ENCODE measurements at regions not wholly inside any gene's neighbourhood (a gene's known extent, or its start where the extent isn't known, plus 50 kb on each side); places are given as distances from the start of the nearest gene placed in this dataset.
"Not testable (repeated sequence)": the region's sequence is repeated elsewhere in the genome, so short reads cannot be mapped to it uniquely, and the experiment has no call there.

DNA sequence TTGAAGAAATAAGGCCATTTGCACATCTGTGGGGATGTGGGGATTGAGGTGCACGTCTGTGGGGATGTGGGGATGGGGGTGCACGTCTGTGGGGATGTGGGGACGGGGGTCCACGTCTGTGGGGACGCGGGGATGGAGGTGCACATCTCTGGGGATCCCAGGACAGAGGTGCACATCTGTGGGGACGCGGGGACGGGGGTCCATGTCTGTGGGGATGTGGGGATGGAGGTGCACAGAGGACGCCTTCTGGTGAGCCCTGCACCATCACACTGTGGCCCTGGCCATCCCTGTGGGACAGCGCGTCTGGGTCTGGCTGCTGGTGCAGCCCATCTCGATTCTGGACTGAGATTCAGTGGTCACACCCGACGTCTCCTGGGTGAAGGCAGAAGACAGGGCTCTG, 161.4 kb downstream of the LAT start:
- H3K4me1 Mint-ChIP-seq (ENCODE audit: low read depth): no peaks in the 10 kb centered on the region
- no peaks in the 10 kb centered on the region for H3K9me3 Mint-ChIP-seq

DNA sequence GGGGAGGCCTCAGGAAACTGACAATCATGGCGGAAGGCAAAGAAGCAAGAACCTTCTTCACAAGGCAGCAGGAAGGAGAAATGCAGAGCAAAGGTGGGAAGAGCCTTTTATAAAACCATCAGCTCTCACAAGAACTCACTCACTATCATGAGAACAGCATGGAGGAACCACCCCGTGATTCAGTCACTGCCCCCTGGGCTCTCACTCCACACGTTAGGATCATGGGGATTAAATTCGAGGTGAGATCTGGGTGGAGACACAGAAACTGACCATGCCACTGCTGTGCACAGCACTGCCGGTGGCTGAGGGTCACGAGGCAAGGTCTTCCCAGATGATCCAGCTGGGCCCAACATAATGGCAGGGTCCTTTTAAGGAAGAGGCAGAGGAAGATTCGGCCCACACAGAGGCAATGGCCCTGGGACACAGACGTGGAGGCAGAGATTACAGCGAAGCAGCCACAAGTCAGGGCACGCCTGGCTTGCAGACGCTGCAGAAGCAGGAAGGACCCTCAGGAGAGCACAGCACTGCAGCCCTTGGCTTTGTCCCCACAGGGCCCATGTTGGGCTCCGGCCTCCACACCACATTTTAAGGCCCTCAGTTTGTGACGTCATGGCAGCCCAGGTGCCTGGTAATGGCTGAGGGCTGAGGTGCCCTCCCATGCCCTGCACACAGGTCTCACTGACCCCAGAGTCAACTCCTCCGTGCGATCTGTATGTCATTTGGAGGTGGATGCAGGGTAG, 160.8 kb downstream of the LAT start:
- H3K36me3 Mint-ChIP-seq (ENCODE audit: low read depth); DNase-seq; H3K4me3 Mint-ChIP-seq; H3K27ac Mint-ChIP-seq; H3K4me1 Mint-ChIP-seq (ENCODE audit: low read depth); H3K9me3 Mint-ChIP-seq: not testable (repeated sequence)
- H3K27me3 Mint-ChIP-seq (ENCODE audit: insufficient read depth): peaks cover 11% of the 10 kb centered on the region

More for the DNA sequence above, 161.4 kb downstream of the LAT start:
- TF ChIP-seq CTCF (IDR thresholded peaks at IDR 0.05): no peak
- Mint-ChIP-seq H3K27me3 (ENCODE audit: insufficient read depth) (peaks cover 14% of the 10 kb centered on the region), H3K4me3 (no peak overlapping the region), H3K36me3 (ENCODE audit: low read depth) (no peaks in the 10 kb centered on the region), H3K27ac (no peak overlapping the region)
- DNase-seq: no peak

DNA sequence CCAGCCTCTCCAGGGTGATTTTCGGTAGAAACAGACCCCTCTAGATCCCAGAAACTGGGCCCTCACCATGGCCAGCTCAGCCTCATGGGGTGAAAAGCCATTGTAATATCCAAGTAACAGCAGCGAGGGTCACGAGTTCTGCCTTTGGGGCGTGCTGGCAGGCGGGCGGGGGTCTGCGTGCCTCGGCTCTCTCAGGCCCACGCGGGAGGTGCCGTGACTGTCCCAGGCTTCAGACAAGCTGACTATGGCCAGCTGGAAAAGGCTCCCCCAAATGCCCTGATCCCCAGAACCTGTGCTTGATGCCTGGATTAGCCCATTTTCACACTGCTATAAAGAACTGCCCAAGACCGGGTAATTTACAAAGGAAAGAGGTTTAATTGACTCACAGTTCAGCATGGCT, 160.2 kb downstream of the LAT start:
- H3K9me3 Mint-ChIP-seq; H3K36me3 Mint-ChIP-seq (ENCODE audit: low read depth); H3K4me3 Mint-ChIP-seq; H3K27ac Mint-ChIP-seq; DNase-seq; H3K4me1 Mint-ChIP-seq (ENCODE audit: low read depth): not testable (repeated sequence)
- peaks cover 15% of the 10 kb centered on the region for H3K27me3 Mint-ChIP-seq (ENCODE audit: insufficient read depth)

GRCh38 chr16:29144669-29145062, 159.8 kb downstream of the LAT start:
- not testable (repeated sequence) for DNase-seq; H3K4me1 Mint-ChIP-seq (ENCODE audit: low read depth); H3K9me3 Mint-ChIP-seq; H3K27ac Mint-ChIP-seq; H3K4me3 Mint-ChIP-seq; H3K36me3 Mint-ChIP-seq (ENCODE audit: low read depth)
- H3K27me3 Mint-ChIP-seq (ENCODE audit: insufficient read depth): peaks cover 19% of the 10 kb centered on the region

GRCh38 chr16:29143739-29144668, 159.2 kb downstream of the LAT start:
- not testable (repeated sequence) for H3K36me3 Mint-ChIP-seq (ENCODE audit: low read depth)

GRCh38 chr16:29142506-29142905, 157.7 kb downstream of the LAT start:
- not testable (repeated sequence) for H3K4me3 Mint-ChIP-seq; H3K9me3 Mint-ChIP-seq; H3K4me1 Mint-ChIP-seq (ENCODE audit: low read depth); DNase-seq; H3K36me3 Mint-ChIP-seq (ENCODE audit: low read depth); H3K27ac Mint-ChIP-seq
- peaks cover 31% of the 10 kb centered on the region for H3K27me3 Mint-ChIP-seq (ENCODE audit: insufficient read depth)

More at GRCh38 chr16:29143739-29144668, 159.2 kb downstream of the LAT start:
- not testable (repeated sequence) for H3K4me1 Mint-ChIP-seq (ENCODE audit: low read depth); DNase-seq; H3K27ac Mint-ChIP-seq; H3K9me3 Mint-ChIP-seq; H3K4me3 Mint-ChIP-seq
- peaks cover 21% of the 10 kb centered on the region for H3K27me3 Mint-ChIP-seq (ENCODE audit: insufficient read depth)

DNA sequence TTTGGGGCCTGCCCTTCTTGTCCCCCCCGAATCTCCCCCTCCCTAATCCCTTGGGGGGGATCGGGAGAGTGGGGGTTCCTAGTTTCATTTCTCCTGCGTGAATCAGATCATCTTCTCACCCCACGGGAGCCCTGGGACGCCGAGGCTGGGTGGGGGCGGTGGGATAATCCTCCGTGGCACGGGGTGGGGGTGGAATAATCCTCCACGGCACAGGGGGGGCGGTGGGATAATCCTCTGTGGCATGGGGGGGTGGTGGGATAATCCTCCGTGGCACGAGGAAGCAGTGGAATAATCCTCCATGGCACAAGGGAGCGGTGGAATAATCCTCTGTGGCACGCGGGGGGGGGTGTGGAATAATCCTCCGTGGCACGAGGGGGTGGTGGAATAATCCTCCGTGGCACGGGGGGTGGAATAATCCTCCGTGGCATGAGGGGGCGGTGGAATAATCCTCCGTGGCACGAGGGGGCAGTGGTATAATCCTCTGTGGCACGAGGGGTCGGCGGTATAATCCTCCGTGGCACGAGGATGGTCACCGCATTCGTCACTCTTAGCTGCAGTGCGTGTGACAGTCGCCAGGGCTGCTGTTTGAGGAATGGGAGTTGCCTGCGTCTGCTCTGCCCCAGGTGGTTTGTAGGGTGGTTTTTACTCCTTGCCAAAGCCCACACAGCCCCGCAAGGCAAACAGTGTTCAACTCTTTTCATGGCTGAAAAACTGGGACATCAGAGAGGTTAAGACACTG, 156.9 kb downstream of the LAT start:
- TF ChIP-seq CTCF (IDR thresholded peaks at IDR 0.05): no peak
- H3K9me3 Mint-ChIP-seq: no peaks in the 10 kb centered on the region
- H3K36me3 Mint-ChIP-seq (ENCODE audit: low read depth): no peaks in the 10 kb centered on the region
- H3K4me1 Mint-ChIP-seq (ENCODE audit: low read depth): no peaks in the 10 kb centered on the region
- DNase-seq: no peak
- no peak overlapping the region for H3K27ac Mint-ChIP-seq
- H3K27me3 Mint-ChIP-seq (ENCODE audit: insufficient read depth): peaks cover 35% of the 10 kb centered on the region
- H3K4me3 Mint-ChIP-seq: no peak overlapping the region

- not testable (repeated sequence) for H3K27ac Mint-ChIP-seq; H3K9me3 Mint-ChIP-seq; H3K36me3 Mint-ChIP-seq (ENCODE audit: low read depth); H3K4me3 Mint-ChIP-seq; H3K4me1 Mint-ChIP-seq (ENCODE audit: low read depth); DNase-seq
- H3K27me3 Mint-ChIP-seq (ENCODE audit: insufficient read depth): peaks cover 35% of the 10 kb centered on the region
Observed at GRCh38 chr16:29141121-29141520, 156.3 kb downstream of the LAT start.

DNA sequence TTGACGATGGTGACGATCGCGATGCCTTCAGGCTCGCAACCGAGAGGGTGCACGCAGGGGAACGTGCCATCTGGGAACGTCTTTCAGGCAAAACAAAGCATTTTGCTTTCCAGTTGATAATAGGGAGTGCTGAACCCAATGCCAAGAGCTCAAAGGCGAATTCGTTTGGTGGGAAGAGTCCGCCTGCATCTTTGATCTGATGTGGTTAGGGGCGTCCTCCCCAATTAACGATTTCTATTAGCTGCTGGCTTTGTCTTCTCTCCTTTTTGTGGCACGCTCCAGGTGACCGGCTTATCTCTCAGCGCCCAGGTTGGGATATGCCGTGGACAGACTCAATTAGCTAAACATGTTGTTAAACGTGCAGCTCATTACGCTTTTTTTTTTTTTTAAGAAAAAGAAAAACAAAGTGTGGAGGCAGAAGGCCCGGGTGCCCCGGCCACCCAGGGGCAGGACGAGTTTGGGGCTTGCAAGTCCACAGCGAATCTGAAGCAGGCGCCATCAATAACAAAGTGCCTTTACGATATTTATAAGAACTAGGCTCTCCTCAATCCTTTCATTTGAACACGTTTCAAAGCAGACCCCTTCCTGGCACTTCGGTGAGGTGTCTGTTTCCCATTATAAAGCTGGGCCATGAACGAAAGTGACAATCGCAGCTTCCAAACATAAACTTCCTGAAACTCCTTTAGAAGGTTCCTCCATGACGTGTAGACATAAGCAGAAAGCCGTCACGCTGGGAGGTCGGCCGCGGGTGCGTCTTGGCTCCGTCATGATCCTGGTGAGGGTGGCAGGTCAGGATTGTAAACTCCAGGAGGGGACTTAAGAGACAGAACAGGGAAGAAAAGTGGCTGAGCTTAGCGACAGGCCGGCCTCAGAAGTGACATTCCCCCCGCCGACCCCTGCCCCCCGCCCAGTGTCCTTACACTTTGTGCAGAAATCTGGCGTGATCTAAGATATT, 155.3 kb downstream of the LAT start:
- peaks cover 33% of the 10 kb centered on the region for H3K27me3 Mint-ChIP-seq (ENCODE audit: insufficient read depth)
- not testable (repeated sequence) for DNase-seq; H3K27ac Mint-ChIP-seq; H3K36me3 Mint-ChIP-seq (ENCODE audit: low read depth); H3K4me1 Mint-ChIP-seq (ENCODE audit: low read depth); H3K9me3 Mint-ChIP-seq; H3K4me3 Mint-ChIP-seq

Data from HFFc6 (cell line).